Skeletal muscle tissue (tissue), 3 donors: ENCODE measurements at regions not wholly inside any gene's neighbourhood (a gene's known extent, or its start where the extent isn't known, plus 50 kb on each side); places are given as distances from the start of the nearest gene placed in this dataset.

ENCODE experiments used
- H3K27ac ChIP-seq: one replicate; pipeline ENCODE4 v1.7.0; 2013; ENCODE audit warnings: mild to moderate bottlenecking, low read depth, low read length, inconsistent platforms
- H3K27me3 ChIP-seq, 3 donors: one replicate each; pipeline ENCODE4 v1.7.0; 2013; ENCODE audit warnings: low read length in 3 of 3; ENCODE audit not compliant: control insufficient read depth in 3 of 3, insufficient read depth in 3 of 3
- H3K36me3 ChIP-seq, 3 donors: one replicate each; pipeline ENCODE4 v1.7.0; 2013; ENCODE audit warnings: low read length in 3 of 3; ENCODE audit not compliant: control insufficient read depth in 3 of 3, insufficient read depth in 3 of 3
- H3K4me1 ChIP-seq, 3 donors: one replicate each; pipeline ENCODE4 v1.7.0; 2013; ENCODE audit warnings: low read length in 3 of 3, mild to moderate bottlenecking in 3 of 3; ENCODE audit not compliant: control insufficient read depth in 3 of 3, insufficient read depth in 3 of 3
- H3K4me3 ChIP-seq, 3 donors: one replicate each; pipeline ENCODE4 v1.7.0; 2013; ENCODE audit warnings: low read length in 3 of 3
- H3K9ac ChIP-seq, 3 donors: one replicate each; pipeline ENCODE4 v1.7.0; 2013; ENCODE audit warnings: low read length in 3 of 3, mild to moderate bottlenecking in 3 of 3, moderate library complexity in 2 of 3, low read depth in 1 of 3
- H3K9me3 ChIP-seq, 3 donors: one replicate each; pipeline ENCODE4 v1.7.0; 2013; ENCODE audit warnings: low read length in 3 of 3; ENCODE audit not compliant: control insufficient read depth in 3 of 3
- donor health status: Osteomylitis.

DNA sequence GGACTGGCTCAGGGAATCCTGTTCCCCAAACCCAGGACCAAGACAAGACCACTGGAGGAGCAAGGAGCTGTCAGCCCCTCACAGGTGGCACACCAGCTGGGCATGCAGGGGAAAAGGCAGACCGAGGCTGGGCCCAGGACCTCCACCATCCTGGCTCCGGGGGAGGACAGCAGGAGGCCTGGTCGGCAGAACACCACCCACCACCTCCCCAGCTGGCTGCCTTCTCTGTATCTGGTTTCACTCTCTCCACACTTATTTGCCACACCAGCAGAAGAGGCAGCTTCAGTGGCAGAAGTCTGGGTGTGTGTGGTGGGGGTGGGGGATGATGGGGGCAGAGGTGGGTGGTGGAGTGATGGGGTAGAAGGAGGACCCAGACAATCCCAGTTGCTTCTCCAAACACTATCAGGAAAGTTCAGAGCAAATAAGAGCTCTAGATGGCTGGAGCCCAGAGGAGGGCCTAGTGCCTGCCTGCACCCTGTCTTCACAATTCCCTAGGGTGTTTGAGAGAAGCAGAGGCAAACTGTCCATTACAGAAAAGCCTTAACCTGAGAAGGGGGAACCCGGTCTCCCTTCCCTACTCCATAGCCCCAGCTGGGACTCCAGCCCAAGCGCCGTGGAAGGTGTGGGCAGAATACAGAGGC is 51.9 kb upstream of the CDON start:
- peak overlapping the region; percentile 56 to 63 (median 63) for H3K9ac ChIP-seq
- peaks cover 61 to 67% (median 64%) of the 10 kb centered on the region in 3 donors for H3K4me1 ChIP-seq
- no peaks in the 10 kb centered on the region for H3K36me3 ChIP-seq

DNA sequence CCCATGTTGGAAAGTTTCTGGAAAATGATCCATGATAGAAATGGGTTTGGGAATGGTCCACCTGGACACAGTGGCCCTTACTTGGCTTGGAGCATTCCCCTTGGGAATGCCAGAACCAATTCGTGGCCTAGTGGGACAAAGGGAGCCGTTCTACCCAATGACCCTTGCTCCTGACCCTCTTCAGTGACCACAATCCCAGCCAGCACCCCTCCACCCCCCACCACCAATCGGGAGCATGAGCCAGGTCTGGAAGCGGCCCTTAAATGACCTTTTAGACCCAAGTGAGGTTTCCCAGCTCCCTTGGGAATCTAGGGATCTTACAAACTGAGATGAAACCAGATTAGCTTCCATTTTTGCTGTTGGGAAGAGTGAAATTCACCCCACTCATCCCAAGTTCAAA is 51.3 kb upstream of the CDON start:
- H3K27me3 ChIP-seq = no peaks in the 10 kb centered on the region
- peaks cover 61 to 67% (median 66%) of the 10 kb centered on the region in 3 donors for H3K4me1 ChIP-seq
- H3K27ac ChIP-seq = peak overlapping the region; percentile 87
- H3K9ac ChIP-seq = peak overlapping the region; percentile 32 to 63 (median 45)
- H3K4me3 ChIP-seq = peak overlapping the region in 2 of 3 donors; percentile 24 to 40
- no peaks in the 10 kb centered on the region for H3K9me3 ChIP-seq
- H3K36me3 ChIP-seq = no peaks in the 10 kb centered on the region

More for the DNA sequence above, 51.9 kb upstream of the CDON start:
- Histone ChIP-seq H3K27ac (peak overlapping the region; percentile 87), H3K4me3 (peak overlapping the region in 2 of 3 donors; percentile 11 to 41), H3K27me3 (no peaks in the 10 kb centered on the region), H3K9me3 (no peaks in the 10 kb centered on the region)

DNA sequence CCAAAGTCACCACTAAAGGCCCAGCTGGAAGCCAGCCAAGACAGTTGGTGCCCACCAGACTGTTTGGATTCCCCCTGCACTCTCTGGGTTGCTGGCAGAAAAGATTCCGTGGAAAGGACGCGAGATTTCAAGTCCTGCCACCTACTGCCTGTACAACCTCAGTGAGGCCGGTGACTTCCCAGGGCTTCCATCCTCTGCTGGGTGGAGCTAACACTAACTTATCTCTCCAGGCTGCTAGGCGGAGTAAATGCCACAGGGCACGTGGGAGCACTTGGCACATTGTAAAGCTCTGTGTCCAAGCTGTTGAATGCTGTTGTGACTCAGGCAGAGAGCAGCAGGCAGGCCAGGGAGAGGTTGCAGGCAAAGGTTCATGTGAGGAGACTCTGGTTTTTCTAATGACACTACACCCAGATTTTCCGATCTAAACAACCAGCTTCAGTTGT is 50.9 kb upstream of the CDON start:
- Histone ChIP-seq H3K4me1 (peaks cover 61 to 67% (median 66%) of the 10 kb centered on the region in 3 donors), H3K36me3 (no peaks in the 10 kb centered on the region), H3K4me3 (peak overlapping the region in 1 of 3 donors; percentile 40), H3K27ac (peak overlapping the region; percentile 87), H3K9me3 (no peaks in the 10 kb centered on the region), H3K9ac (peak overlapping the region; percentile 32 to 63 (median 45)), H3K27me3 (no peaks in the 10 kb centered on the region)

DNA sequence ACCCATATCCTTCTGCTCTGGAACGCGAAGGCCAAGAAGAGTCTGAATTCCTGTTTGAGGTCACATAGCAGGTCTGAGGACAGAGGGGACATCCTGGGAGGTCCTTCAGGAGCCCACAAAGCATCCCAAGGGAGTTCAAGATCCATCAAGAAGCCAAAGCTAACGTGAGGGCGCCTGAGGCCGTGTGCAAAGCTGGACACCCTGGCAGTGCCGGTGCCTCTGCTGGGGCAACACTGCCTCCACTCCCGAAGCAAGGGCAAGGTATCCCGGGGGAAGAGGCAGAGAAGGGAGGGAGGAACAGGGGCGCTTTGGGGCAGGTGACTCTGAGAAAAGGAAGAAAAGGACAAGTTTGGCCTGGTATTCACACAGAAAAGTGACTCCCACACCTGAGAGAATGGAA is 50.3 kb upstream of the CDON start:
- H3K27ac ChIP-seq = peak overlapping the region; percentile 87
- no peaks in the 10 kb centered on the region for H3K9me3 ChIP-seq
- H3K4me3 ChIP-seq = no peak overlapping the region
- H3K4me1 ChIP-seq = peaks cover 61 to 67% (median 66%) of the 10 kb centered on the region in 3 donors
- H3K9ac ChIP-seq = peak overlapping the region in 2 of 3 donors; percentile 33 to 36
- H3K36me3 ChIP-seq = no peaks in the 10 kb centered on the region
- H3K27me3 ChIP-seq = no peaks in the 10 kb centered on the region

DNA sequence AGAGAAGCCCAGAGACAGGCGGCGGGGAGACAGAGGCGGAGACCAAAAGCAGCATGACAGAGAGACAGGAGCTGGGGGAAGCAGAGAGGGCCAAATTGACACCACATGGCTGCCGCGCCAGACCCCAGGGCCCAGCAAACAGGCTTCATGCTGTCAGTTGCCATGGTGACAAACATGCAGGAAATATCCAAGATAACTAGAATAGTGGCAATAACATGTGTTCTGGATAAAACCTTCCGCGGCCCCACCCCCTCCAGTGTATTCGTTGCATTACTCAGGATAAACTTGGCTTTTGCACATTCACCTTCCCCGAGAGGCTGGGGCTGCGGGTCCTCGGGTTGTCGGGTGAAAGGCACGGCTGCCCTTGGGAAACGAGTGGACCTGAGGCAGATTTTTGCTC is 49.9 kb upstream of the CDON start:
- peak overlapping the region in 1 of 3 donors; percentile 36 for H3K9ac ChIP-seq
- no peaks in the 10 kb centered on the region for H3K9me3 ChIP-seq
- peak overlapping the region in 1 of 3 donors; percentile 6 for H3K4me3 ChIP-seq
- peaks cover 61 to 67% (median 66%) of the 10 kb centered on the region in 3 donors for H3K4me1 ChIP-seq
- no peaks in the 10 kb centered on the region for H3K36me3 ChIP-seq
- H3K27me3 ChIP-seq = no peaks in the 10 kb centered on the region
- H3K27ac ChIP-seq = peak overlapping the region; percentile 87
